Fibroblast of pulmonary artery (primary cell): ENCODE measurements at regions not wholly inside any gene's neighbourhood (a gene's known extent, or its start where the extent isn't known, plus 50 kb on each side); places are given as distances from the start of the nearest gene placed in this dataset.

ENCODE experiments used
- DNase-seq: peaks from one replicate; pipeline ENCODE4 v3.0.0-alpha.2; 2010; ENCODE audit warnings: low read depth
- H3K4me3 ChIP-seq: replicated peaks from 2 replicates; pipeline ENCODE4 v1.5.1; 2011; ENCODE audit warnings: low read depth, mild to moderate bottlenecking, control low read depth, low read length, moderate library complexity
- CTCF ChIP-seq: IDR thresholded peaks from 2 replicates; pipeline ENCODE4 v1.5.1; 2011; ENCODE audit warnings: mild to moderate bottlenecking, control low read depth, low read length, inconsistent platforms; ENCODE audit errors: missing control alignments

GRCh38 chr12:19064713-19065112, 64.8 kb upstream of the PLEKHA5 start:
- no peak for TF ChIP-seq CTCF
- DNase-seq: no peak
- no peak overlapping the region for H3K4me3 ChIP-seq

- no peak for TF ChIP-seq CTCF
- no peak overlapping the region for H3K4me3 ChIP-seq
- no peak for DNase-seq
Observed at GRCh38 chr12:19065223-19065622, 64.3 kb upstream of the PLEKHA5 start.

- no peak for DNase-seq
- no peak for TF ChIP-seq CTCF
- no peak overlapping the region for H3K4me3 ChIP-seq
Observed at GRCh38 chr12:19065871-19066270, 63.7 kb upstream of the PLEKHA5 start.

- DNase-seq: no peak
- no peak overlapping the region for H3K4me3 ChIP-seq
Observed at GRCh38 chr12:19066475-19067001, 63.0 kb upstream of the PLEKHA5 start.

GRCh38 chr12:19068137-19068536, 61.4 kb upstream of the PLEKHA5 start:
- no peak for TF ChIP-seq CTCF
- peak; percentile 15 for DNase-seq
- H3K4me3 ChIP-seq: no peak overlapping the region

More at GRCh38 chr12:19066475-19067001, 63.0 kb upstream of the PLEKHA5 start:
- TF ChIP-seq CTCF: no peak

GRCh38 chr12:19070341-19070740, 59.2 kb upstream of the PLEKHA5 start:
- no peak for DNase-seq

More at GRCh38 chr12:19070341-19070740, 59.2 kb upstream of the PLEKHA5 start:
- no peak for TF ChIP-seq CTCF
- H3K4me3 ChIP-seq: no peak overlapping the region
